GM19023 (cell line): ENCODE measurements at regions not wholly inside any gene's neighbourhood (a gene's known extent, or its start where the extent isn't known, plus 50 kb on each side); places are given as distances from the start of the nearest gene placed in this dataset.
"Not testable (repeated sequence)": the region's sequence is repeated elsewhere in the genome, so short reads cannot be mapped to it uniquely, and the experiment has no call there.

Source experiments
- ATAC-seq: cut with Tn5 transposase; IDR thresholded peaks from one replicate; pipeline ENCODE4 v1.9.1; 2021; ENCODE audit warnings: mild to moderate bottlenecking, moderate library complexity; ENCODE audit not compliant: unreplicated experiment

DNA sequence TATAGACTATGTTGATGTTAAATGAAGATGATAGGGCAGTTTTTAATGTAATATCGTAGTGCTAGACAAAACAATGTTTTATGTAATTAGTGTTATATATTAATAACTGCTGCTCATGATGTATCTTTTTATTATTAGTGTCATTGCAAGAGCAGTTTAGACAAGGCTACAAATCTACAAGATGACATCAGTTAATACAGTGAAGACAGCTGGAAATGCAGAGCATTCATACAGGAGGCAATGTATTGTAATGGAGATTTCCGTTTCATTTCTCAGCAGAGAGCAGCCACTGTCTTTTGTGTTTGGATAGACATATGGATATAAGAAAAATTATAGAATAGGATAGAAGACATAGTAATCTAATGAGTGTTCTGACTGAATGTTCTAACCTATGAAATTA is 178.0 kb downstream of the FOXG1 start:
- ATAC-seq: no peak

DNA sequence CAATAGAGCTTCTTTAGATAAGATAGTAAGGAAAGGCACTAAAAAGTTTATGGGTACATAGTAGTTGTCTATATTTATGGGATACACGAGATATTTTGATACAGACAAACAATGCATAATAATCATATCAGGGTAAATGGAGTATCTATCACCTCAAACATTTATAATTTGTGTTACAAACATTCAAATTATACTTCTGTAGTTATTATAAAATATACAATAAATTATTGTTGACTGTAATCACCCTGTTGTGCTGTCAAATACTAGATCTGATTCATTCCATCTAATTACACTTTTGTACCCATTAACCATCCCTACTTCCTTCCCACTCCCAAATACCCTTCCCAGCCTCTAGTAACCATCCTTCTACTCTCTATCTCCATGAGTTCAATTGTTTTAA is 179.7 kb downstream of the FOXG1 start:
- no peak for ATAC-seq

DNA sequence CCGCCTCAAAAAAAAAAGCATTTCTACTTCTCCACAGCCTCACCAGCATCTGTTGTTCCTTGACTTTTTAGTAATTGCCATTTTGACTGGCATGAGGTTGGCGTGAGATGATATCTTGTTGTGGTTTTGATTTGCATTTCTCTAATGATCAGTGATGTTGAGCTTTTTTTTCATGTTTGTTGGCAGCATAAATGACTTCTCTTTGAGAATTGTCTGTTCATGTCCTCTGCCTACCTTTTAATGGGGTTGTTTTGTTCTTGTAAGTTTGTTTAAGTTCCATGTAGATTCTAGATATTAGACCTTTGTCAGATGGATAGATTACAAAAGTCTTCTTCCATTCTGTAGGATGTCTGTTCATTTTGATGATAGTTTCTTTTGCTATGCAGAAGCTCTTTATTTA is 182.9 kb downstream of the FOXG1 start:
- no peak for ATAC-seq

- ATAC-seq: no peak
Measured at GRCh38 chr14:28952161-28952560, 185.6 kb downstream of the FOXG1 start.

GRCh38 chr14:28952666-28953065 is 186.1 kb downstream of the FOXG1 start:
- ATAC-seq: no peak

DNA sequence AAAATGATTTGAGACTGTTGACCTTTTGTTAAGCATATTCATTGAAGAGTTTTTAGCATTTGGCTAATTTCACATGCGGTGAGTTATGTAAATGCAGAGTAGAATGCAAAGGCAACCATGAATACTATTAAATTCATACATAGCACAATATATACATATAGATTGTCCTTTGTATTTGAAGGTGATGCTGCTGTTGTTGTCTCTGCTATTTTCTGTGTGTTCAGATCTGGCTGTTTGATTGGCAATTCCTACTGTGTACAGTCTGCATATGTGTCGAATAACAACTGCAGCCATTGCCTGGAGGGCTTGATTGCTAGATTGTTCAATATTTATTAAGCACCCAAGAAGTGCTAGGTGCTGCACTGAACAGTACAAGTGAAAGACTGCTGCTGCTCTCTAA is 187.4 kb downstream of the FOXG1 start:
- no peak for ATAC-seq

GRCh38 chr14:28966416-28967233 is 200.0 kb downstream of the FOXG1 start:
- peak; percentile 90 for ATAC-seq

GRCh38 chr14:28975084-28975483 is 208.5 kb downstream of the FOXG1 start:
- no peak for ATAC-seq

DNA sequence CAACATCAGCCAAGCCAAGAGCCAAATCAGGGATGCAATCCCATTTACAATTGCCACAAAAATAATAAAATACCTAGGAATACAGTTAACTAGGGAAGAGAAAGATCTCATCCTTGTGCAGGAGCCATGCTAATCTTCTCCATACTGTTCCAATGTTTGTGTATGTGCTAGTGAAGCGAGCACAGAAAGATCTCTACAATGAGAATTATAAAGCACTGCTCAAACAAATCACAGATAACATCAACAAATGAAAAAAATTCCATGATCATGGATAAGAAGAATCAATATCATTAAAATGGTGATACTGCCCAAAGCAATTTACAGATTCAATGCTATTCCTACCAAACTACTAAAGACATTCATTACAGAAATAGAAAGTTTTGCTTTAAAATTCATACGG is 215.6 kb downstream of the FOXG1 start:
- no peak for ATAC-seq

DNA sequence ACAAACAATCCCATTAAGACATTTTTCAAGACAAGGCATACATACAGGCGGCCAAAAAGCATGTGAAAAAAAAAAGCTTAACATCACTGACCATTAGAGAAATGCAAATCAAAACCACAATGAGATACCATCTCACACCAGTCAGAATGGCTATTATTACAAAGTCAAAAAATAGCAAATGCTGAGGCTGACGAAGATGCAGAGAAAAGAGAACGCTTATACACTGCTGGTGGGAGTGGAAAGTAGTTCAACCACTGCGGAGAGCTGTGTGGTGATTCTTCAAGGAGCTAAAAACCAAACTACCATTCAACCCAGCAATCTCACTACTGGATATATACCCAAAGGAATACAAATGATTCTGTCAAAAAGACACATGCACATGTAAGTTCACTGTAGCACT is 216.7 kb downstream of the FOXG1 start:
- no peak for ATAC-seq

DNA sequence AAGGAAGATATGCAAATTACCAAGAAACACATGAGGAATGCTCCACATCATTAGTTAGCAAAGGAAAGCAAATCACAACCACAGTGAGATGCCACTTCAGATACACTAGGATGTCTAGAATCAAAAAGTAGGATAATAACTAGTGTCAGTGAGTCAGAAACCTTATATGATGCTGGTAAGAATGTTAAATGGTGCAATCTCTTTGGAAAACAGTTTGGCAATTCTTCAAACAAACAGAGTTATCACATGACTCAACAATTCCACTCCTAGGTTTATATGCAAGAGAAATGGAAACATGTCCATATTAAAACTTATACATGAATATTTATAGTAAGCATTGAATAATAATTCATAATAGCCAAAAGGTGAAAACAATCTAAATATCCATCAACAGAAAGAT is 220.9 kb downstream of the FOXG1 start:
- ATAC-seq: no peak

GRCh38 chr14:28997196-28997595 is 230.6 kb downstream of the FOXG1 start:
- not testable (repeated sequence) for ATAC-seq

- no peak for ATAC-seq
Measured at GRCh38 chr14:28999656-29000055, 233.1 kb downstream of the FOXG1 start.

- no peak for ATAC-seq
Measured at GRCh38 chr14:29005647-29006046, 239.1 kb downstream of the FOXG1 start.

GRCh38 chr14:29007990-29008389 is 241.4 kb downstream of the FOXG1 start:
- no peak for ATAC-seq

- ATAC-seq: no peak
Measured at GRCh38 chr14:29016050-29016900, 249.7 kb downstream of the FOXG1 start.

DNA sequence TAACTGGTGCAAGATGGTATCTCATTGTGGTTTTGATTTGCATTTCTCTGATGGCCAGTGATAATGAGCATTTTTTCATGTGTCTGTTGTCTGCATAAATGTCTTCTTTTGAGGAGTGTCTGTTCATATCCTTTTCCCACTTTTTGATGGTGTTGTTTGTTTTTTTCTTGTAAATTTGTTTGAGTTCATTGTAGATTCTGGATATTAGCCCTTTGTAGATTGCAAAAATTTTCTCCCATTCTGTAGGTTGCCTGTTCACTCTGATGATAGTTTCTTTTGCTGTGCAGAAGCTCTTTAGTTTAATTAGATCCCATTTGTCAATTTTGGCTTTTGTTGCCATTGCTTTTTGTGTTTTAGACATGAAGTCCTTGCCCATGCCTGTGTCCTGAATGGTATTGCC is 256.9 kb downstream of the FOXG1 start:
- ATAC-seq: not testable (repeated sequence)

- ATAC-seq: not testable (repeated sequence)
Measured at GRCh38 chr14:29027441-29027840, 260.9 kb downstream of the FOXG1 start.

GRCh38 chr14:29027941-29028705 is 261.5 kb downstream of the FOXG1 start:
- not testable (repeated sequence) for ATAC-seq

- no peak for ATAC-seq
Measured at GRCh38 chr14:29028973-29029582, 262.5 kb downstream of the FOXG1 start.

GRCh38 chr14:29030121-29030520 is 263.5 kb downstream of the FOXG1 start:
- ATAC-seq: no peak
